DOHH2 (cell line): ENCODE measurements at regions not wholly inside any gene's neighbourhood (a gene's known extent, or its start where the extent isn't known, plus 50 kb on each side); places are given as distances from the start of the nearest gene placed in this dataset.
"Not testable (repeated sequence)": the region's sequence is repeated elsewhere in the genome, so short reads cannot be mapped to it uniquely, and the experiment has no call there.

Experiments used
- H3F3A ChIP-seq: fragments of 200-600 bp; sonication (generic), shearing (Covaris generic); 2 replicates; pipeline ENCODE4 v1.6.0; 2016; ENCODE audit warnings: antibody characterized with exemption, mild to moderate bottlenecking; ENCODE audit not compliant: control insufficient read depth, insufficient read depth
- H3K27ac ChIP-seq: fragments of 200-600 bp; sonication (generic); 2 replicates; pipeline ENCODE4 v1.5.1; 2014; ENCODE audit warnings: low read depth, mild to moderate bottlenecking, low read length, moderate library complexity
- H3K27me3 ChIP-seq: fragments of 200-600 bp; sonication (generic); 2 replicates; pipeline ENCODE4 v1.6.1; 2014; ENCODE audit warnings: mild to moderate bottlenecking, low read length, mixed read lengths; ENCODE audit not compliant: control insufficient read depth
- H3K36me3 ChIP-seq: fragments of 200-600 bp; sonication (generic); 2 replicates; pipeline ENCODE4 v1.6.1; 2014; ENCODE audit warnings: mild to moderate bottlenecking, low read length, moderate library complexity, mixed read lengths; ENCODE audit not compliant: control insufficient read depth
- H3K4me1 ChIP-seq: fragments of 200-600 bp; sonication (generic); 2 replicates; pipeline ENCODE4 v1.6.1; 2014; ENCODE audit warnings: mild to moderate bottlenecking, low read length, mixed read lengths; ENCODE audit not compliant: control insufficient read depth
- H3K4me2 ChIP-seq: fragments of 200-600 bp; sonication (generic); 2 replicates; pipeline ENCODE4 v1.6.0; 2014; ENCODE audit warnings: mild to moderate bottlenecking, low read length, moderate library complexity
- H3K4me3 ChIP-seq: fragments of 200-600 bp; sonication (generic); 2 replicates; pipeline ENCODE4 v1.5.1; 2014; ENCODE audit warnings: mild to moderate bottlenecking, low read length, mixed read lengths
- H3K79me2 ChIP-seq: fragments of 200-600 bp; sonication (generic); 2 replicates; pipeline ENCODE4 v1.6.1; 2014; ENCODE audit warnings: mild to moderate bottlenecking, low read length, mixed read lengths; ENCODE audit not compliant: control insufficient read depth
- H3K9me2 ChIP-seq: fragments of 200-600 bp; sonication (generic); replicated peaks from 2 replicates; pipeline ENCODE4 v1.6.1; 2014; ENCODE audit warnings: mild to moderate bottlenecking, low read length, mixed read lengths; ENCODE audit not compliant: control insufficient read depth
- H3K9me3 ChIP-seq: fragments of 200-600 bp; sonication (generic); 2 replicates; pipeline ENCODE4 v1.6.1; 2014; ENCODE audit warnings: antibody characterized with exemption, low read length, mixed read lengths; ENCODE audit not compliant: control insufficient read depth, insufficient read depth
- H4K20me1 ChIP-seq: fragments of 200-600 bp; sonication (generic); 2 replicates; pipeline ENCODE4 v1.6.0; 2014; ENCODE audit warnings: low read depth, mild to moderate bottlenecking, antibody characterized with exemption, low read length, moderate library complexity; ENCODE audit not compliant: control insufficient read depth, insufficient read depth
- CTCF ChIP-seq: fragments of 200-600 bp; sonication (generic); IDR thresholded peaks from one replicate; pipeline ENCODE4 v1.5.1; 2014; ENCODE audit warnings: antibody characterized with exemption, mild to moderate bottlenecking, low read depth, low read length; ENCODE audit not compliant: poor library complexity, severe bottlenecking
- EZH2phosphoT487 ChIP-seq: fragments of 200-600 bp; sonication (generic); IDR thresholded peaks from 2 replicates; pipeline ENCODE4 v1.6.1; 2017; ENCODE audit warnings: borderline replicate concordance, mild to moderate bottlenecking, antibody characterized with exemption, low read length, moderate library complexity, mixed read lengths

GRCh38 chr20:23294166-23294565, 56.4 kb upstream of the NXT1 start:
- Histone ChIP-seq H3K9me2 (no peaks in the 10 kb centered on the region), H3K4me2 (no peak overlapping the region), H3F3A (no peaks in the 10 kb centered on the region), H3K4me3 (no peak overlapping the region), H3K79me2 (no peaks in the 10 kb centered on the region), H3K4me1 (no peaks in the 10 kb centered on the region), H3K27ac (no peak overlapping the region), H3K9me3 (no peaks in the 10 kb centered on the region), H3K36me3 (no peaks in the 10 kb centered on the region), H3K27me3 (no peaks in the 10 kb centered on the region), H4K20me1 (no peaks in the 10 kb centered on the region)
- no peak for TF ChIP-seq EZH2phosphoT487
- no peak for TF ChIP-seq CTCF

- Histone ChIP-seq H3K36me3 (no peaks in the 10 kb centered on the region), H3K27ac (no peak overlapping the region), H3K9me3 (no peaks in the 10 kb centered on the region), H3K4me2 (no peak overlapping the region), H3K79me2 (no peaks in the 10 kb centered on the region), H3K27me3 (no peaks in the 10 kb centered on the region), H3F3A (no peaks in the 10 kb centered on the region), H4K20me1 (no peaks in the 10 kb centered on the region), H3K4me1 (no peaks in the 10 kb centered on the region), H3K4me3 (no peak overlapping the region), H3K9me2 (no peaks in the 10 kb centered on the region)
- TF ChIP-seq CTCF (no peak), EZH2phosphoT487 (no peak)
These were observed 56.9 kb upstream of the NXT1 start for GRCh38 chr20:23293689-23294088.

- not testable (repeated sequence) for H4K20me1 ChIP-seq, H3K4me3 ChIP-seq, H3K36me3 ChIP-seq, H3K4me2 ChIP-seq, H3F3A ChIP-seq, H3K9me3 ChIP-seq, H3K9me2 ChIP-seq, H3K79me2 ChIP-seq, H3K4me1 ChIP-seq, H3K27me3 ChIP-seq, H3K27ac ChIP-seq
These were observed 58.3 kb upstream of the NXT1 start for GRCh38 chr20:23292311-23292710.

GRCh38 chr20:23291575-23292240, 58.9 kb upstream of the NXT1 start:
- TF ChIP-seq CTCF (no peak), EZH2phosphoT487 (no peak)
- no peaks in the 10 kb centered on the region for H3K4me1 ChIP-seq
- H3K27me3 ChIP-seq: no peaks in the 10 kb centered on the region
- no peak overlapping the region for H3K4me3 ChIP-seq
- H3K36me3 ChIP-seq: no peaks in the 10 kb centered on the region
- H3F3A ChIP-seq: no peaks in the 10 kb centered on the region
- H3K79me2 ChIP-seq: no peaks in the 10 kb centered on the region
- H3K4me2 ChIP-seq: no peak overlapping the region
- no peaks in the 10 kb centered on the region for H3K9me3 ChIP-seq
- H4K20me1 ChIP-seq: no peaks in the 10 kb centered on the region
- H3K9me2 ChIP-seq: no peaks in the 10 kb centered on the region
- no peak overlapping the region for H3K27ac ChIP-seq
